D721Med (cell line): ENCODE measurements at regions not wholly inside any gene's neighbourhood (a gene's known extent, or its start where the extent isn't known, plus 50 kb on each side); places are given as distances from the start of the nearest gene placed in this dataset.

Experiments
- DNase-seq: peaks from one replicate; pipeline ENCODE4 v3.0.0; 2011; ENCODE audit warnings: low spot score; ENCODE audit not compliant: insufficient read length
- FAIRE-seq: peaks from 2 replicates; lab custom pipeline; 2011; peaks lifted over from hg19 to GRCh38; lab: Jason Lieb, UNC
- CTCF ChIP-seq: IDR thresholded peaks from 2 replicates; pipeline ENCODE4 v1.5.1; 2012; ENCODE audit warnings: mild to moderate bottlenecking, control low read depth; ENCODE audit not compliant: insufficient read depth; ENCODE audit errors: missing control alignments

GRCh38 chrX:104359124-104359523 lies 104.4 kb upstream of the ESX1 start:
- TF ChIP-seq CTCF = no peak
- no peak for FAIRE-seq
- no peak for DNase-seq

GRCh38 chrX:104351173-104351769 lies 96.5 kb upstream of the ESX1 start:
- FAIRE-seq = no peak
- no peak for DNase-seq
- no peak for TF ChIP-seq CTCF

DNA sequence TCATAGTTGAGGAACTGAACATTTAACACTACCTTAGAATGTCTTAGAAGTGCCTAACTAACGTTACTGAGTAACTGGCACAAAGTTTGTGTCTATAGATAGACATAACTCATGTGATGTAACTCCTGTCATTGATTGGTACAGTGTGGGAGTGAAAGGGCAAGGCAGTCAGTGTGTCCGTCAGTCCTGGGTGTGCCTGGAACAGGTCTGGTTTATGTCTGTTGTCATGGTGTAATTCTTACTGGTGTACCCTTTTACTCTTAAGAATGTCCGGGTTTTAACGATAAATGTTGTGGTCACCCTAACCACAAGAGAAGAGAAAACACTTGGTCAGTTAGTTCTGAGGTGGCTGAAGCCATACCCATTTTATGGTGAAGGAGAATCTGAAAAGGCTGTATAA lies 93.1 kb upstream of the ESX1 start:
- TF ChIP-seq CTCF = no peak
- no peak for DNase-seq
- FAIRE-seq = no peak

- peak; percentile 53 for TF ChIP-seq CTCF
- FAIRE-seq (no peak), DNase-seq (no peak)
Measured at GRCh38 chrX:104343428-104344129, 88.8 kb upstream of the ESX1 start.

GRCh38 chrX:104342065-104342464 lies 87.3 kb upstream of the ESX1 start:
- no peak for TF ChIP-seq CTCF
- no peak for DNase-seq
- no peak for FAIRE-seq

GRCh38 chrX:104335756-104336155 lies 81.0 kb upstream of the ESX1 start:
- DNase-seq = no peak
- no peak for FAIRE-seq
- no peak for TF ChIP-seq CTCF

DNA sequence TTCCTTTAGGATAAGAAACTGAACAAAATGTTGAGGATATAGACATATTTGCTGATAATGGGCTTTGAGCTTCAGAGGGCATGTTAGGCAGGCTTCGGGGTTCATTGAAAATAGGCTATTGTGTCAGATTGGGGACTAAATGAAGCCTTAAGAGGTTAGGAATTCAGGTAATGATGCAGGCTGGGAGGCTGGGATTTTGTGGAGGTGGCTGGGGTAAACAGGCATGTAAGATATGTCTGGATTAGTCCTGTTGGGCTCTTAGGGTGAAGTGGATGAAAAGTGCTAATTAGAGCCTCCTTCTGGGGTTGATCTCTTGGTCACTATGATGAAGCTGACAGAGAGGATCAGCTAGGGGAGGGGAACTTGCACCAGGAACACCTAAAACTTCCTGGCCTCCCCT lies 80.2 kb upstream of the ESX1 start:
- DNase-seq (no peak), FAIRE-seq (no peak)
- no peak for TF ChIP-seq CTCF
